ENCODE measurements at regions not wholly inside any gene's neighbourhood (a gene's known extent, or its start where the extent isn't known, plus 50 kb on each side); places are given as distances from the start of the nearest gene placed in this dataset.

GRCh38 chr16:47025641-47026040, 52.2 kb upstream of the DNAJA2 start:
- Histone ChIP-seq H3K9me3 (no peaks in the 10 kb centered on the region), H4K20me1 (ENCODE audit: insufficient read depth) (no peaks in the 10 kb centered on the region), H3F3A (replicated peaks; ENCODE audit: insufficient read depth) (no peaks in the 10 kb centered on the region), H3K9me2 (no peaks in the 10 kb centered on the region), H3K36me3 (replicated peaks in 1 of 2; ENCODE audit: control insufficient read depth in 1 of 2, insufficient read depth in 2 of 2, low read length in 1 of 2) (no peaks in the 10 kb centered on the region), H3K9ac (no peak overlapping the region), H3K27ac (ENCODE audit: low read depth in 2 of 2, low read length in 1 of 2) (no peak overlapping the region), H3K79me2 (ENCODE audit: insufficient read depth) (no peaks in the 10 kb centered on the region), H3K27me3 (ENCODE audit: insufficient read depth) (no peaks in the 10 kb centered on the region), H3K4me1 (ENCODE audit: control insufficient read depth in 1 of 2, insufficient read depth in 2 of 2, low read depth in 1 of 2, low read length in 1 of 2) (no peaks in the 10 kb centered on the region), H3K4me2 (no peak overlapping the region), H3K4me3 (ENCODE audit: low read depth in 2 of 2, low read length in 1 of 2) (no peak overlapping the region), H2AFZ (ENCODE audit: low read depth) (no peak overlapping the region)
- WGBS (ENCODE audit: low lambda C conversion rate) = 92% methylated on average over 20 of the region's 20 CpGs
- ChIA-PET POLR2A (no interaction called here), CTCF (interaction anchor here (2.3 to 2.9 kb wide), 2 partner anchors 12 to 78 kb away, joined by 6 to 11 read pairs; no protein-coding TSS in a partner anchor)
- no peak for TF ChIP-seq GABPA (IDR thresholded peaks at IDR 0.05; ENCODE audit: low read depth)
- TF ChIP-seq GATA2 (CRISPR knock-in tag; IDR thresholded peaks at IDR 0.05) = no peak
- no peak for TF ChIP-seq TCF12 (IDR thresholded peaks at IDR 0.05)
- no peak for TF ChIP-seq FOSL2 (IDR thresholded peaks at IDR 0.05; ENCODE audit: borderline replicate concordance, low read depth)
- TF ChIP-seq FOXJ3 (CRISPR knock-in tag; IDR thresholded peaks at IDR 0.05) = no peak
- no peak for TF ChIP-seq CTCF (IDR thresholded peaks at IDR 0.05)
- TF ChIP-seq USF2 (IDR thresholded peaks at IDR 0.05; ENCODE audit: borderline replicate concordance, low read depth, low read length) = no peak
- no peak for TF ChIP-seq USF1 (IDR thresholded peaks at IDR 0.05; ENCODE audit: borderline replicate concordance, low read depth)
- TF ChIP-seq RFX5 (IDR thresholded peaks at IDR 0.05; ENCODE audit: low read length) = no peak
- TF ChIP-seq POLR2AphosphoS5 (IDR thresholded peaks at IDR 0.05; ENCODE audit: low read depth, low read length) = no peak
- no peak for TF ChIP-seq RAD21 (IDR thresholded peaks at IDR 0.05; ENCODE audit: low read length)
- no peak for TF ChIP-seq FOXM1 (IDR thresholded peaks at IDR 0.05; ENCODE audit: low read depth)
- no peak for TF ChIP-seq EP300 (IDR thresholded peaks at IDR 0.05; ENCODE audit: borderline replicate concordance in 1 of 2, low read depth in 1 of 2, low read length in 1 of 2)
- no peak for TF ChIP-seq SIN3A (IDR thresholded peaks at IDR 0.05; ENCODE audit: borderline replicate concordance, low read depth, low read length)
- TF ChIP-seq RXRA (IDR thresholded peaks at IDR 0.05; ENCODE audit: borderline replicate concordance, low read depth) = no peak
- no peak for TF ChIP-seq MEF2A (IDR thresholded peaks at IDR 0.05; ENCODE audit: borderline replicate concordance, low read depth)
- no peak for TF ChIP-seq CHD2 (IDR thresholded peaks at IDR 0.05; ENCODE audit: low read length, partially characterized antibody)
- no peak for DNase-seq

All from SK-N-SH (cell line).